NCI-H2196 treated with DMSO at 0.1 percent for 48 hours (cell line): ENCODE measurements at regions not wholly inside any gene's neighbourhood (a gene's known extent, or its start where the extent isn't known, plus 50 kb on each side); places are given as distances from the start of the nearest gene placed in this dataset.
A peak's percentile ranks its signal among the peaks of the same experiment; 100 is the strongest.
"Not testable (repeated sequence)": the region's sequence is repeated elsewhere in the genome, so short reads cannot be mapped to it uniquely, and the experiment has no call there.

Experiments used
- DNase-seq: peaks from one replicate; lab custom pipeline; 2025; ENCODE audit not compliant: unreplicated experiment; lab: John Stamatoyannopoulos, UW

- DNase-seq: no peak
Observed at GRCh38 chr2:113838744-113839444, 51.0 kb upstream of the ACTR3 start.

- no peak for DNase-seq
Observed at GRCh38 chr2:113838277-113838676, 51.6 kb upstream of the ACTR3 start.

GRCh38 chr2:113834051-113834730 lies 55.7 kb upstream of the ACTR3 start:
- DNase-seq: no peak

- DNase-seq: no peak
Observed at GRCh38 chr2:113832795-113833290, 57.0 kb upstream of the ACTR3 start.

GRCh38 chr2:113831161-113831560 lies 58.7 kb upstream of the ACTR3 start:
- DNase-seq: no peak

- DNase-seq: no peak
Observed at GRCh38 chr2:113829761-113830160, 60.1 kb upstream of the ACTR3 start.

GRCh38 chr2:113829270-113829669 lies 60.6 kb upstream of the ACTR3 start:
- no peak for DNase-seq

GRCh38 chr2:113828049-113828742 lies 61.7 kb upstream of the ACTR3 start:
- DNase-seq: no peak

- no peak for DNase-seq
Observed at GRCh38 chr2:113827426-113827825, 62.5 kb upstream of the ACTR3 start.

GRCh38 chr2:113826346-113827285 lies 63.3 kb upstream of the ACTR3 start:
- no peak for DNase-seq

GRCh38 chr2:113823716-113824595 lies 65.9 kb upstream of the ACTR3 start:
- no peak for DNase-seq

- no peak for DNase-seq
Observed at GRCh38 chr2:113822087-113822815, 65.8 kb upstream of the SLC35F5 start.

- peak; percentile 43 for DNase-seq
Observed at GRCh38 chr2:113818382-113818951, 62.0 kb upstream of the SLC35F5 start.

GRCh38 chr2:113813396-113813795 lies 57.0 kb upstream of the SLC35F5 start:
- not testable (repeated sequence) for DNase-seq

- no peak for DNase-seq
Observed at GRCh38 chr2:113812204-113812603, 55.8 kb upstream of the SLC35F5 start.

- DNase-seq: no peak
Observed at GRCh38 chr2:113809076-113809736, 52.8 kb upstream of the SLC35F5 start.

- DNase-seq: no peak
Observed at GRCh38 chr2:113807721-113808120, 51.3 kb upstream of the SLC35F5 start.

GRCh38 chr2:113806217-113806913 lies 49.9 kb upstream of the SLC35F5 start:
- no peak for DNase-seq
